Panc1 (cell line): ENCODE measurements at regions not wholly inside any gene's neighbourhood (a gene's known extent, or its start where the extent isn't known, plus 50 kb on each side); places are given as distances from the start of the nearest gene placed in this dataset.

Source experiments
- ATAC-seq: fragments of 200-7000 bp; cut with Tn5 transposase; 2 replicates; pipeline ENCODE4 v1.9.1; 2020; ENCODE audit warnings: mild to moderate bottlenecking, moderate library complexity
- BruUV-seq: library from RNA; stranded (reverse); fragments of 400-500 nt; replicated peaks from 2 replicates; lab custom pipeline; 2021; lab: Mats Ljungman, UMichigan
- CTCF ChIA-PET: fragments of 300-600 bp; sonication (Branson Sonifier 250); formaldehyde crosslinking; loops from one replicate; lab custom pipeline; 2022; ENCODE audit warnings: antibody characterized with exemption; lab: Charles Lee
- POLR2A ChIA-PET: fragments of 300-600 bp; sonication (Branson Sonifier 250); formaldehyde crosslinking; loops from one replicate; lab custom pipeline; 2022; ENCODE audit warnings: antibody characterized with exemption; lab: Charles Lee
- DNase-seq: peaks from one replicate; pipeline ENCODE4 v3.0.0-alpha.2; 2010; ENCODE audit warnings: low read depth, low spot score
- H3K27ac ChIP-seq: 2 replicates; pipeline ENCODE4 v1.5.1; 2011; ENCODE audit warnings: mild to moderate bottlenecking, low read length, inconsistent platforms
- H3K27me3 ChIP-seq: fragments of 200-500 bp; sonication (Bioruptor generic); 2 replicates; pipeline ENCODE4 v1.6.0; 2014; ENCODE audit warnings: low read length, inconsistent platforms; ENCODE audit not compliant: control insufficient read depth, insufficient read depth
- H3K36me3 ChIP-seq: fragments of 200-500 bp; sonication (Bioruptor generic); 2 replicates; pipeline ENCODE4 v1.5.1; 2014; ENCODE audit warnings: inconsistent platforms, mild to moderate bottlenecking, low read length, moderate library complexity; ENCODE audit not compliant: control insufficient read depth, insufficient read depth
- H3K4me1 ChIP-seq: 2 replicates; pipeline ENCODE4 v1.5.1; 2011; ENCODE audit warnings: inconsistent platforms, mild to moderate bottlenecking, low read length, moderate library complexity; ENCODE audit not compliant: control insufficient read depth, insufficient read depth
- H3K4me3 ChIP-seq, 2 experiments: 2 replicates each; pipeline ENCODE4 v1.5.1; 2011 to 2012; ENCODE audit warnings: low read depth in 2 of 2, low read length in 2 of 2, mild to moderate bottlenecking in 2 of 2, inconsistent platforms in 1 of 2, moderate library complexity in 1 of 2
- H3K9me3 ChIP-seq: fragments of 200-500 bp; sonication (Bioruptor generic); 2 replicates; pipeline ENCODE4 v1.5.1; 2014; ENCODE audit warnings: low read depth, mild to moderate bottlenecking, inconsistent platforms, low read length, moderate library complexity; ENCODE audit not compliant: control insufficient read depth, insufficient read depth
- CTCF ChIP-seq: fragments of 450-650 bp; IDR thresholded peaks from 2 replicates; pipeline ENCODE4 v1.5.1; 2017; ENCODE audit warnings: mild to moderate bottlenecking
- POLR2AphosphoS5 ChIP-seq: IDR thresholded peaks from 2 replicates; pipeline ENCODE4 v1.6.1; 2012; ENCODE audit warnings: mild to moderate bottlenecking, low read depth, low read length, moderate library complexity
- REST ChIP-seq, 2 experiments: IDR thresholded peaks; 2 replicates each; pipeline ENCODE4 v1.6.1; 2011 to 2012; ENCODE audit warnings: low read depth in 2 of 2, control low read depth in 1 of 2, low read length in 1 of 2, mild to moderate bottlenecking in 1 of 2, moderate library complexity in 1 of 2; ENCODE audit not compliant: insufficient read depth in 1 of 2
- SIN3A ChIP-seq: IDR thresholded peaks from 2 replicates; pipeline ENCODE4 v1.6.1; 2012; ENCODE audit warnings: low read depth, mild to moderate bottlenecking, low read length, moderate library complexity, borderline replicate concordance; ENCODE audit not compliant: insufficient read depth
- TCF7L2 ChIP-seq: IDR thresholded peaks from 2 replicates; pipeline ENCODE4 v1.6.1; 2011; ENCODE audit warnings: mild to moderate bottlenecking, low read depth, low read length, inconsistent platforms
- in situ Hi-C: cut with HindIII; loops from 2 replicates; pipeline ENCODE4 v1.10.0; 2016; ENCODE audit warnings: low sequenced_read_pairs, low pct_unique_long_range_greater_than_20kb
- intact Hi-C: fragments of 100-400 bp; cut with micrococcal nuclease; formaldehyde crosslinking; loops from one replicate; pipeline ENCODE4 v1.10.0; 2022; ENCODE audit not compliant: unreplicated experiment

GRCh38 chr13:88932950-88933349 lies 1261.8 kb downstream of the SLITRK5 start:
- TF ChIP-seq SIN3A, result no peak
- TF ChIP-seq TCF7L2, result no peak
- TF ChIP-seq REST (IDR thresholded peaks at IDR 0.05; ENCODE audit: insufficient read depth in 1 of 2, low read depth in 2 of 2, low read length in 1 of 2), result no peak
- TF ChIP-seq CTCF, result no peak
- TF ChIP-seq POLR2AphosphoS5, result no peak
- intact Hi-C loops (no loop called here), in situ Hi-C loops (no loop called here)
- POLR2A ChIA-PET, result no interaction called here
- no TSS peak for BruUV-seq
- no peaks in the 10 kb centered on the region for H3K27me3 ChIP-seq
- ATAC-seq (no peak), DNase-seq (no peak)
- H3K4me3 ChIP-seq, result no peak overlapping the region
- no peak overlapping the region for H3K27ac ChIP-seq
- H3K9me3 ChIP-seq, result no peaks in the 10 kb centered on the region
- H3K36me3 ChIP-seq, result no peaks in the 10 kb centered on the region
- CTCF ChIA-PET, result no interaction called here
- H3K4me1 ChIP-seq, result no peaks in the 10 kb centered on the region

GRCh38 chr13:88937384-88937783 lies 1266.2 kb downstream of the SLITRK5 start:
- Histone ChIP-seq H3K9me3 (no peaks in the 10 kb centered on the region), H3K36me3 (no peaks in the 10 kb centered on the region), H3K4me3 (no peak overlapping the region), H3K27ac (no peak overlapping the region), H3K4me1 (no peaks in the 10 kb centered on the region), H3K27me3 (no peaks in the 10 kb centered on the region)
- DNase-seq (no peak), ATAC-seq (no peak)
- intact Hi-C loops, result no loop called here
- TF ChIP-seq REST (IDR thresholded peaks at IDR 0.05; ENCODE audit: insufficient read depth in 1 of 2, low read depth in 2 of 2, low read length in 1 of 2) (no peak), CTCF (no peak), POLR2AphosphoS5 (no peak)
- no TSS peak for BruUV-seq
- CTCF ChIA-PET, result no interaction called here
- in situ Hi-C loops, result no loop called here
- POLR2A ChIA-PET, result no interaction called here
